ENCODE measurements at regions not wholly inside any gene's neighbourhood (a gene's known extent, or its start where the extent isn't known, plus 50 kb on each side); places are given as distances from the start of the nearest gene placed in this dataset.

GRCh38 chr7:12862146-12862545 is 174.7 kb downstream of the ARL4A start:
- no peak for TF ChIP-seq EP300 (IDR thresholded peaks at IDR 0.05)
- TF ChIP-seq CTCF (IDR thresholded peaks at IDR 0.05), result no peak
- TF ChIP-seq POLR2AphosphoS5 (IDR thresholded peaks at IDR 0.05), result no peak

All from sigmoid colon (tissue), 4 donors.